GM19043 (cell line): ENCODE measurements at regions not wholly inside any gene's neighbourhood (a gene's known extent, or its start where the extent isn't known, plus 50 kb on each side); places are given as distances from the start of the nearest gene placed in this dataset.
"Not testable (repeated sequence)": the region's sequence is repeated elsewhere in the genome, so short reads cannot be mapped to it uniquely, and the experiment has no call there.

Experiments used
- ATAC-seq: cut with Tn5 transposase; IDR thresholded peaks from one replicate; pipeline ENCODE4 v1.9.1; 2021; ENCODE audit warnings: low read depth; ENCODE audit not compliant: unreplicated experiment

DNA sequence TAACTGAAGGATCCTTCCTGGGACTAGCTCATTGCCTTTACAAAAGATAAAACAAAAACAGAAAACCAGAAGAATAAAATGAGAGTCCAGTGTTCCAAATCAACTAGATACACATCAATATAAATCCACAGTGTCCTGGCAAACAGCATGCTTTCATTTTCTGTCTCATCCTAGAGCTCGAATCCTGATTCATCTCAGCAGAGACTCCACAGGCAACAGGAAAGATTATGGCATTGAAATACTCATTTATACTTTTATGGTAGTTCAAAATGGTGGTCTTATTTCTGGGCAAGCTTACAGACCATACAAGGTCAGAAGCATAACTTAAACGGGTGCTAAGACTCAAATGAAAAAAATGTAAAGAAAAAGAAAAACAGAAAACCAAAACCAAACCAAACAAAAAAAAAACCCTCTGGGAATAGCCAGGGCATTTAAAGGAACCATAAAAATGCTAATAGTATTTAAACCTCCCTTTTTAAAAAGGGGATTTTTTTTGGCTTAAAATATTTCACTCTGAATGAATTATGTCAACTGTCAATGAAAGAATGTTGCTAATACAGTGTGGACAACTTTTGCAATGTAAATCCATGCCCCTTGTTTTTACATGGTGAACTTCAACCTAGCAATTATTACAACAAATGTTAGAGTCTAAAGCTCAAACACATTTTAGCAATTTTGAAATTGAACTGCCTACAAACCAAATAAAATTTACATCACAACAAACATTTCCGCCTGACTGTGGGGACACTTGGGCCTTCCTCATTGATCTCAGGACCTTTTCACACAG, 57.9 kb downstream of the GPR101 start:
- ATAC-seq: no peak

DNA sequence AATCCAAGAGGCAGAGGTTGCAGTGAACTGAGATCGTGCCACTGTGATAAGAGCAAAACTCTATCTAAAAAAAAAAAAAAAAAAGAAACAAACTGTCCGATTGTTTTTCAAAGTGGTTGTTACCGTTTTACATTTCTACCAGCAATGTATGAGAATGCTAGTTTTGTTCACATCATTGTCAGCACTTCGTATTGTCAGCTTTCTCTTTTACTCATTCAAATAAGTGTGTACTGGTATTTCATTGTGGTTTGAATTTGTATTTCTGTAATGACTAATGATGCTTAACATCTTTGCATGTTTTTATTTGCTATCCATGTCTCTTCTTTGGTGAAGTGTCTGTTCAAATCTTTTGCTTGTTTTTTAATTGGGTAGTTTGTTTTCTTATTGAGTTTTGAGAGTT, 65.8 kb downstream of the GPR101 start:
- no peak for ATAC-seq

DNA sequence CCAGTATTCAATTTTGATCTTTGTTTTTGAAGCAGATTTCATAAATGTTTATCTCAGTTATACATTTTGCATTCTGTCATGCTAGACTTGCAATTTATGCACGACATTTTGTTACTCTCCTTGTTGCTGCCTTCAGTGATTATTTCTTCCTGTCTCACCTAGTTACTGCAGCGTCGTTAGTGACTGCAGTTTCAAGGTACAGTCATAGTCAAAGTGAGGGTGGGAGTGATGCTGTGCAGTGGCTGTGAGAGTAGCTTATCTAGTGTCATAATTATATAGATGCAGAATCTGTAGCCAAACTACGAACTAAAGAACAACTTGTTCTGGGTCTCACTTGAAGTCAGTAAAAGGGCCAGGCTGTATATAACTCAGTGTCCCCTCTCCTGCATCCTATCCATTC, 69.8 kb downstream of the GPR101 start:
- ATAC-seq: no peak

DNA sequence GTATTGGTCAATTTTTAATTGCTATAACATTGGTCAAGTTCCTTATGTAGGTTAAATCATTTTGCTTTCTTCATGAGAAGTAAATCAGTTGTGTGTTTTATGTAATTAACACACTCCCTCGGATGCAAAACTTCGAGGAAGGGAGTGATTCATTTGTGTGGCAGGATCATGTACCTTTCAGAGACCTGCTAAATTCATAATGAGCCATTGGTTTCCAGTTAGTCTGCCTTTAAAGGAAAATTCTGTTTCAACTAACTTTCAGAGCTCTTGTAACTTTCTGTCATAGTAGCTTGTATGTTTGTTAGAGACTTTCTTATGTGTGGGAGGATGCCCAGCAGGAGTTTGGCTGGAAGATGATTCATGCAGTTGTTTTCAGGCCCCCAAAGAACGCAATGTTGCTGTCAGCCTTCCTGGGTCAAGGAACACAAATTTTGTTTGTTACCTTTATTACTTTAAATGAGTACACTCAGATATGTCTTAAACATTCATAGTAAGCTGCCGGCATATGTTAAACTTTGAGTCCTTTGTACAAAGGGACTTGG, 72.1 kb downstream of the GPR101 start:
- ATAC-seq: no peak

DNA sequence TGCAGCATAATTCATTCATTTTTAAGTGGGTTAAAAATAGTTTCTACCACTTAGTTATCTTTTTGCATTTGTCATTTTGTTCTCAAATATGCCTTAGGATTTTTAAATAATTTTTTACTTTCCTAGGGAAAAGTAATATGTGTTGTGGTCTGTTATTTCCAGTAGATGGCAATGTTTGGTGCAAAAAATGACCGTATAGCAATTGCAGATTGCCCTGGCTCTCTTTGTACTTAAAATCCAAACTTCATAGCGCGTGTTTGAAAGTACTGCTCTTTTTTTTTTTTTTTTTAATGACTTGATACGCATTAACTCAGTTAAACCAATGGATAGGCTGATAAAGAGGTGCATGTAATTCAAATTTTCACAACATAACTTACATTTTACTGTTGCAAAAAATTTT, 74.4 kb upstream of the RBMX start:
- no peak for ATAC-seq

DNA sequence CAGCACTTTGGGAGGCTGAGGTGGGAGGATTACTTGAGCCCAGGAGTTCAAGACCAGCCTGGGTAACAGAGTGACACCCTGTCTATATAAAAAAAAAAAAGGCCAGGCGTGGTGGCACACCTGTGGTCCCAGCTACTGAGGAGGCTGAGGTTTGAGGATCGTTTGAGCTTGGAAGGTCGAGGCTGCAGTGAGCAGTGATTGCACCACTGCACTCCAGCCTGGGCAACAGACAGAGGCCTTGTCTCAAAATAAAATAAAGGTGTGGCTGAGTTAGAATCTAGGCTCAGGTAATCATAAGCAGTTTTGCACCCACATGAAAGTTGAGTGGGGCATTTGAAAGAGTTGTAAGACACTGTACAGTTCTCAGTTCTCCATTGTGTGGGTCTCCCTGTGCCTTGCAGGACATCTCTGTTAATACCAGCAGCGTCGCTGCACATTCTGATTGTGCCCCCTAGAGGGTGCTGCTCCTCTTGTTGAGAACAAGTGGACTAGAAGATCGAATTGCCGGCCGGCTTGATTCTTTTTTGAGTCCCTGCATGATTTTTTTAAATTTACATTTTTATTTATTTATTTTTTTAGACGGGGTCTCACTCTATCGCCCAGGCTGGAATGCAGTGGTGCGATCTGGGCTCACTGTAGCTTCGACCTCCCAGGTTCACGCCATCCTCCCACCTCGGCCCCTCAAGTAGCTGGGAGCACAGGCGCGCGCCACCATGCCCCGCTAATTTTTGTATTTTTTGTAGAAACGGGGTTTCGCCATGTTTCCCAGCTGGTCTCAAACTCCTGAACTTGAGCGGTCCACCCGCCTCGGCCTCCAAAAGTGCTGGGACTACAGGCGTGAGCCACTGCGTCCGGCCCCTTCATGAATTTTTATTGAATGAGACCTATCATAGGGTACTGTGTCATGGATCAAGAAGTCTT, 73.6 kb upstream of the RBMX start:
- ATAC-seq: peak; percentile 94

DNA sequence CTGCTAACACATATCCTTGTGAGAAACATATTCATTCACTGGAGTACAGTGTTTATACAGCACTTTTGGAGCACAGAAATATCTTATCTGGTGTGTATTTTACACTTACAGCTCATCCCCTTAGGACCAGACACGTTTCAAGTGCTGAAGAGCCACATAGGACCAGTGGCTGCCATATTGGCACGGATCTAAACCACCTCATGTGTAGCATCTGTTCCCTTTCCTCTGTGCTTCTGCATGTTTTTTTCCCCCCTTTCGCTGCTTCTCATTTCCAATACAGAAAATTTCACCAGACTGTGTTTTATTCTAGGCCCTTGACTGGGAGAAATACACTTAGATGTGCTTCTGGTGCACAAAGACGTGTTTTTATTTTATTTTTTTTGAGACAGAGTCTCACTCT, 69.7 kb upstream of the RBMX start:
- no peak for ATAC-seq

DNA sequence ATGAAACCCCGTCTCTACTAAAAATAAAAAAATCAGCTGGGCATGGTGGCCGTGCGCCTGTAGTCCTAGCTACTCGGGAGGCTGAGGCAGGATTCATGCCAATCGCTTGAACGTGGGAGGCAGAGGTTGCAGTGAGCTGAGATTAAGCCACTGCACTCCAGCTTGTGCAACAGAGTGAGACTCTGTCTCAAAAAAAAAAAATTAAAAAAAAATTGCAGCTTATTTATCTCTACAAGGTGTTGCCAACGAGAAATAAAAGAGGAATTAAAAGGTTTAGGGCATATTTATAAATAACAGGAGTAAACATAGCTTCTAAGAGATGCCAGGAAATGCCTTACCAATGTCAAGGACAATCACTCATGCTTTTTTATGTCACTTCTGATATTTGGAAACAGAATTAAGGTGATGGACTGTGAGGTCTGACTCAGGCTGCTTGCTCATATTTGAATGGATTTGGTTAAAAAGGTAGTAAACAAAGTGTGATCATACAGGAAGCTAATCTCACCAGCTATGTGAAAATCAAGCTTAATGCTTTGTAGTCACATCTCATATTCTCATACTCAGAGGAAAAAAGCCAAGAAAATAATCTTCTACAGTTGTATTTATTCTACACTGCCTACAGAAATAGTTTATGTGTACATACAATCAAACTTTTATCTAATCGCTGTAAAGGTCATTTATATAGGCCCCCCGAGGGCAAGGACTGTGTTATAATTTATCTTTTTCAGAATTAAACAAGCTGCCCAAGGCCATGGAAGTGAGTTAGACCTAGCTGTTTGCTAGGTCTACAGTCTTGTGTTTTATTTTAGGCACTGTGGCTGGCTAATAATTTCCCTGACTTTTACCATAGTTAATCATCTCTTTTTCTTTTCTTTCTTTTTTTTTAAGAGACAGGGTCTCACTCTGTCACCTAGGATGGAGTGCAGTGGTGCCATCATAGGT, 61.1 kb upstream of the RBMX start:
- ATAC-seq: no peak

DNA sequence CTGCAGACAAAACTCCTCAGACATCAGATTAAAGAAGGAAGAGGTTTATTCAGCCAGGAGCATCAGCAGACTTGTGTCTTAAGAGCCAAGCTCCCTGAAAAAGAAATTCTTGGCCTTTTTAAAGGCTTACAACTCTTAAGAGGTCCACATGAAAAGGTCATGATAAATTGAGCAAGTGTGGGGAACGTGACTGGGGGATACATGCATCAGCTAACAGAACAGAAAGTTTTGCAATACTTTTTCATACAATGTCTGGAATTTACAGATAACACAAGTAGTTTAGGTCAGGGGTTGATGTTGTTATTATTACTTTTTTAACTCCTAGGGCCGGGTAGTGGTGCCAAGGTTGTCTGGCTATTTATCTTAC, 55.6 kb upstream of the RBMX start:
- no peak for ATAC-seq

DNA sequence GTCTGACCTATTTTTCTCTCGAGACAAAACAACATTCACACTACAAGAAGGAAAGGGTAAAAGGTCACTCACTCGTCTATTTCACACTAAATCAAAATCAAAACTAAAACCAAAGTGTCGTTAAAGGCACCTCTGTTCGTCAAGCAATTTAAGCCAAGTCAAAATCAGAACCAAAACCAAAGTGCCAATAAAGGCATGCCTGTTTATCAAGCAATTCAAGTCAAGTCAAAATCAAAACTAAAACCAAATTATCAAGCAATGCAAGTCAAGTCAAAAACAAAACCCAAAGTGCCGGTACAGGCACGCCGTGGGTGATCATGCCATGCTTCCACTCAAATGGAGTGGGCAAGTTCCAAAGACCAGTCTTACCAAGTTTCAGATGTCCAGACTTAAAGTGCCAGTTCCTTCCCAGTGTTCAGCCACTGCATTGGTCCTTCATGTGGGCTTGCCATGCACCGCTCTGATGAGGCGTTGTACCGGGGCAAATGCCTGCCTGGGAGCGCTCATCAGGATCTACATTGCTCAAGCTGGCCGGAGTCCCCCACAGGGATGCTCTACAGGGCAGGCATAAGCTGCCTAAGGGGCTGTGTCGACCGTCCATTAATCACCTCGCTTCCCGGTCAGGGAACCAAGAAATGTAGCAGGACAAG, 55.1 kb upstream of the RBMX start:
- peak; percentile 53 for ATAC-seq

DNA sequence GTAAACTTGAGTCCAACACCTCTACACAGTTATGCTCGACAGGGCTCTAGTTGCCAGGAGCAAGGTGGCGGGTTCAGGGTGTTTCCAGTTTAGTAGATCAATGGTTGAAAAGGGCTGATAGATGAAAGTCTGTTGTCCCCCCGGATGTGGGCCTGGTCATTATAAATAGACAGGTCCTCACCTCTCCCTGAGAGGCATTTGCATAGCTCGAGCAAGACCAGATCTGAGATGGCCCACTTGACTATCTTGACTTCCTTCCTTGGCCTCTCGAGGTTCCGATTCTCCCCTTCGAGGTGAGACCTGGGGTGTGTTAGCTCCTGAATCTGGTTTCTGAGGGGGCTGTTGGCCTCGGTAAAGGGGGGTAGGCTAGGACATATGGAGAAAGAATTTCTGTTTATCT, 54.1 kb upstream of the RBMX start:
- not testable (repeated sequence) for ATAC-seq

DNA sequence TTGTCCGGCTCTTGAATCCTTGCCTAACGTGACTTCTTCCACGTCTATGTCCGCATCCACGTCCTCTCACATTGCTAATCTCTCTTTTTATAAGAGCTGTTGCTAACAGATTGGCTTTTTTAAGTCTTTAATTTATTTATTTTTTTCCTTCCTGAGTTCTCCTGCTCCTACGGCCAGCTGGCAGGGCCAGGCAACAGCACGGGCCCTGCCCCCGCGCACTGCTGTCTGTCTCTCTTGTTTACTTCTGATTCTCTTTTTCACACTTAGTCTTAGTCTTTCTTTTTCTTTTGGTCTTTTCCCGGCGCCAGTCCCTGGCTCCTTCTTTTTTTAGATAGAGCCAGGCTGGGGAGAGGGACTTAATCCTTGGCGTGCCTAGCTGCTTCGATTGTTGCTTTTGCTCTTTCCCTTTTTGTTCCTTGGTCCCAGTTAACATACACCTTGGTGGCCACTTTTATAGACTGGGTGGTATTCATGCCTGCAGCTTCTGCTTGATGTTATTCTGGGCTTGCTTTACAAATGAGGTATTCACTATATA, 53.2 kb upstream of the RBMX start:
- no peak for ATAC-seq

DNA sequence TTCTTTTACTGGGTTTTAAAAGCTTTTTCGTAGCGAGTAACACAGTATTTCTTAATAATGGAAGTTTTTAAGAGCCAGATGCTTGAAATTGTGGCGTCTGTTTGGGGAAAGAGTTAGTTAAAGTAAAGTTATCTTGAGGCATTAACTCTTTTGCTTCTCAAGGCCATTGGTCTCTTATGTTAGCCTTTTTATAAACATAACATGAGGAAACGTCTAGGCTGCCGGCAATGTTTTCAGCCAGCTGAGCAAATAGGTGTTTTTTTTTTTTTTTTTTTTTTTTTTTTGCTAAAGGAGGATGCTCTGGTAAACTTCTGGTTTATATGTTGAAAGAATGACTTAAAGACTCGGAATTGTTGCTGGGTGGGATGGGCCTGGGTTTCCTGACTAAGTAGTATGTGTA, 51.1 kb upstream of the RBMX start:
- ATAC-seq: no peak
